ENCODE measurements at regions not wholly inside any gene's neighbourhood (a gene's known extent, or its start where the extent isn't known, plus 50 kb on each side); places are given as distances from the start of the nearest gene placed in this dataset.

DNA sequence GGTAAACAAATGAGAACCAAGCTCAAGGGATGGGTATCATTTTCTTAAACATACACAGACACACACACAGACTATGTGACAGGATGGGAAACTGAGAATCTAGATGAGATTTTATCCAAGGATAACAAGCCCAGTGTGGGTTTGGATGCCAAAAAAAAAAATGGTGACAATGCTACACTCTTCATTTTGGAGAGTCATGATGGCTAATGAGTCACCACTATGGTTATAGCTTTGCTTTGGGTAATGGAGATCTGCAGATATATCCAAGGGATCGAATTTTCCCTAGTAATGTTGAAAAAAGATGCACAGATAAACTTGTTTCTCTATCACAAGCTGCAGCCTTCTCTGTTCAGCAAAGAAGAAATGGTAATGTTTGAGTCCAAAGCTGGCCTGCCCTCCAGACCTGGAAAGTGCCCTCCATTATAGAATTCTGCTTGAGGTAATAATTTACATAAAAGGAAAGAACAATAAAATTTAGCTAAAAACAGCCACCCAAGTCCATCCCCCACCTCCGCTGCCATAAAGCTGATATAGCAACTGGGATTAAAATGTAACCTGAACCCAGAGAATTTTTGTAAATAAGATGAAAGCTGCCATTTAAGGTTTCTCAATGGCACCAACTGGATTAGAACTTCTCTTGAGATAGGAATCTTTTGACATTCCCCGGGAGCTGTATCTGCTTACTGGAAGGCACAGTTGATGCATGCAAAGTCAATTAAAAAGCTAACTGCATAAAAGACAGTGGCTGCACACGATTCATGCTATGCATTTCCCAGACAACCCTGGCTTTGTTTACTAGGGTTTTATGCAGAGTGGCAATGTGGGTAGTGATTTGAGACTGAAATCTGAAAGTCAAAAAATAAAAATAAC is 395.2 kb upstream of the LYPLAL1 start:
- H3K36me3 ChIP-seq (ENCODE audit: control insufficient read depth, insufficient read depth, low read length), result no peaks in the 10 kb centered on the region
- H3K9ac ChIP-seq (ENCODE audit: insufficient read depth, low read length), result no peak overlapping the region
- no peak overlapping the region for H3K4me2 ChIP-seq (ENCODE audit: extremely low read depth, insufficient read depth, low read length)
- no peak overlapping the region for H3K4me3 ChIP-seq (replicated peaks in 1 of 4; ENCODE audit: control extremely low read depth in 1 of 4, insufficient read depth in 1 of 4, low read depth in 3 of 4, low read length in 4 of 4)
- no peaks in the 10 kb centered on the region for H3K9me3 ChIP-seq (ENCODE audit: control insufficient read depth, insufficient read depth, low read depth, low read length)
- H2AFZ ChIP-seq (ENCODE audit: low read length), result no peak overlapping the region
- DNase-seq (ENCODE audit: low read depth in 2 of 2), result no peak
- H4K20me1 ChIP-seq (ENCODE audit: control insufficient read depth, extremely low read depth, insufficient read depth, low read length), result no peaks in the 10 kb centered on the region
- no peaks in the 10 kb centered on the region for H3K79me2 ChIP-seq (ENCODE audit: control insufficient read depth, insufficient read depth, low read length)
- H3K27ac ChIP-seq (ENCODE audit: insufficient read depth, low read length), result no peak overlapping the region
- H3K4me1 ChIP-seq (ENCODE audit: control insufficient read depth, extremely low read depth, insufficient read depth, low read length), result no peaks in the 10 kb centered on the region
- no peaks in the 10 kb centered on the region for H3K27me3 ChIP-seq (ENCODE audit: control insufficient read depth, insufficient read depth, low read length)
- TF ChIP-seq EZH2 (IDR thresholded peaks at IDR 0.05; ENCODE audit: low read length, missing control alignments), result no peak

DNA sequence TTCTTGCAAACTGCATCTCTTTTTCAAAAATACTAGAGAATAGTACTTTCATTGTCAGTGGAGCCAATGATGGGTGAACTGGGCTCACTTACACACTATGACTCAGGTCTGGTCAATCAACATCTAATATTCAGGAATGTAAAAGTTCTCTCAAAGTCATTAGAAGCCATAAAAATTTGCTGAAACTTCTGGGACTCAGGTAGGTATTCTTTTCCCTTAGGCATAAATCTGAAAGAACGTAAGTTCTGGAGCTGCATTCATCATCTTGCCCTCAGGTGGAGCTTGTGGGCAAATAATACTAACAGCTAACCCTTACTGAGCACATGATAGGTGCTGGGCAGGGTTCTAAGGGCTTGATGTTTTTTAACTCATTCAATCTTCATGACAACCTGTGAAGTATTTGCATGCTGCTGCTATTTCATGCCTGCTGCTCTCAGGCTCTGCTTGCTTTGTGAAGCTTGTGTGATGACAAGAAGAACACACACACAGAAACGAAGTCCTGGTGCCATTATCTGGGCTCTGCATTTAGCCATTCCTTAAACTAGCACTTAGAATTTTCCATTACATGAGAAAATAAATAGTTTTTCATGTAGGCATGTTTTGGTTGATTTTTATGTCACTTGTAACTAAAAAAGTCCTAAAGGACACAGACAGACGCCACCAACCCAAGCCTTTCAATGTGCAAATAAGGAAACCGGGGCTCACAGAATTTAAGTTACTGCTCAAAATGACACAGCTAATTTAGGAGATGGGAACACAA is 394.2 kb upstream of the LYPLAL1 start:
- H3K4me2 ChIP-seq (ENCODE audit: extremely low read depth, insufficient read depth, low read length), result no peak overlapping the region
- peak in 1 of 2 donors; percentile 68 for DNase-seq (ENCODE audit: low read depth in 2 of 2)
- no peaks in the 10 kb centered on the region for H3K9me3 ChIP-seq (ENCODE audit: control insufficient read depth, insufficient read depth, low read depth, low read length)
- H3K27ac ChIP-seq (ENCODE audit: insufficient read depth, low read length), result no peak overlapping the region
- no peaks in the 10 kb centered on the region for H3K36me3 ChIP-seq (ENCODE audit: control insufficient read depth, insufficient read depth, low read length)
- H3K4me3 ChIP-seq (replicated peaks in 1 of 4; ENCODE audit: control extremely low read depth in 1 of 4, insufficient read depth in 1 of 4, low read depth in 3 of 4, low read length in 4 of 4), result no peak overlapping the region
- H4K20me1 ChIP-seq (ENCODE audit: control insufficient read depth, extremely low read depth, insufficient read depth, low read length), result no peaks in the 10 kb centered on the region
- no peak overlapping the region for H3K9ac ChIP-seq (ENCODE audit: insufficient read depth, low read length)
- no peak for TF ChIP-seq EZH2 (IDR thresholded peaks at IDR 0.05; ENCODE audit: low read length, missing control alignments)
- TF ChIP-seq, protein P1, sequence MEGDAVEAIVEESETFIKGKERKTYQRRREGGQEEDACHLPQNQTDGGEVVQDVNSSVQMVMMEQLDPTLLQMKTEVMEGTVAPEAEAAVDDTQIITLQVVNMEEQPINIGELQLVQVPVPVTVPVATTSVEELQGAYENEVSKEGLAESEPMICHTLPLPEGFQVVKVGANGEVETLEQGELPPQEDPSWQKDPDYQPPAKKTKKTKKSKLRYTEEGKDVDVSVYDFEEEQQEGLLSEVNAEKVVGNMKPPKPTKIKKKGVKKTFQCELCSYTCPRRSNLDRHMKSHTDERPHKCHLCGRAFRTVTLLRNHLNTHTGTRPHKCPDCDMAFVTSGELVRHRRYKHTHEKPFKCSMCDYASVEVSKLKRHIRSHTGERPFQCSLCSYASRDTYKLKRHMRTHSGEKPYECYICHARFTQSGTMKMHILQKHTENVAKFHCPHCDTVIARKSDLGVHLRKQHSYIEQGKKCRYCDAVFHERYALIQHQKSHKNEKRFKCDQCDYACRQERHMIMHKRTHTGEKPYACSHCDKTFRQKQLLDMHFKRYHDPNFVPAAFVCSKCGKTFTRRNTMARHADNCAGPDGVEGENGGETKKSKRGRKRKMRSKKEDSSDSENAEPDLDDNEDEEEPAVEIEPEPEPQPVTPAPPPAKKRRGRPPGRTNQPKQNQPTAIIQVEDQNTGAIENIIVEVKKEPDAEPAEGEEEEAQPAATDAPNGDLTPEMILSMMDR (conservative IDR thresholded peaks at IDR 0.05 in 1 of 2, IDR thresholded peaks at IDR 0.05 in 1 of 2; ENCODE audit: low read depth in 1 of 2, low read length in 2 of 2), result no peak
- no peaks in the 10 kb centered on the region for H3K4me1 ChIP-seq (ENCODE audit: control insufficient read depth, extremely low read depth, insufficient read depth, low read length)
- no peaks in the 10 kb centered on the region for H3K79me2 ChIP-seq (ENCODE audit: control insufficient read depth, insufficient read depth, low read length)
- H3K27me3 ChIP-seq (ENCODE audit: control insufficient read depth, insufficient read depth, low read length), result no peaks in the 10 kb centered on the region
- H2AFZ ChIP-seq (ENCODE audit: low read length), result no peak overlapping the region

DNA sequence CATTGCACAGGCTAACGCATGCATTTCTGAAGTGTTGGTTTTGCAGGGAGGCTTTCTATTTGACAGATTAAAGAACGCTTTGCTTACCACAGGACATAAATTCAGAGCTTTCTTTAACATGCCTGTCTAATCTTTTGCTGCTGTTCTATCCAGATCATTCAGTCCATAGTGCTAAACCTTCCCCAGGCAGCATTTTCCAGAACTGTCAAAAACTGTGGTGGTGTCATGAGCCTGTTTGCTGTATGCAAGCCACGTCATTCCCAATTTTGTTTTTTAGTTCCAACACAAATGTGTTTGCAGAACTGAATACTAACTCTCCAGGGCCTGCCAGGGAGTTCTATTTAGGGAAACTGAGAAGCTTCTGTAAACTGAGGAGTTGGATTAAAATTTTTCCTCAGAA is 390.5 kb upstream of the LYPLAL1 start:
- TF ChIP-seq EZH2 (IDR thresholded peaks at IDR 0.05; ENCODE audit: low read length, missing control alignments), result no peak
- TF ChIP-seq, protein P1 (conservative IDR thresholded peaks at IDR 0.05 in 1 of 2, IDR thresholded peaks at IDR 0.05 in 1 of 2; ENCODE audit: low read depth in 1 of 2, low read length in 2 of 2), result no peak
- Histone ChIP-seq H3K27ac (ENCODE audit: insufficient read depth, low read length) (no peak overlapping the region), H3K9me3 (ENCODE audit: control insufficient read depth, insufficient read depth, low read depth, low read length) (no peaks in the 10 kb centered on the region), H3K79me2 (ENCODE audit: control insufficient read depth, insufficient read depth, low read length) (no peaks in the 10 kb centered on the region), H3K9ac (ENCODE audit: insufficient read depth, low read length) (no peak overlapping the region), H3K4me1 (ENCODE audit: control insufficient read depth, extremely low read depth, insufficient read depth, low read length) (no peaks in the 10 kb centered on the region), H2AFZ (ENCODE audit: low read length) (no peak overlapping the region), H3K27me3 (ENCODE audit: control insufficient read depth, insufficient read depth, low read length) (no peaks in the 10 kb centered on the region), H3K36me3 (ENCODE audit: control insufficient read depth, insufficient read depth, low read length) (no peaks in the 10 kb centered on the region), H3K4me3 (replicated peaks in 1 of 4; ENCODE audit: control extremely low read depth in 1 of 4, insufficient read depth in 1 of 4, low read depth in 3 of 4, low read length in 4 of 4) (no peak overlapping the region), H3K4me2 (ENCODE audit: extremely low read depth, insufficient read depth, low read length) (no peak overlapping the region), H4K20me1 (ENCODE audit: control insufficient read depth, extremely low read depth, insufficient read depth, low read length) (no peaks in the 10 kb centered on the region)
- DNase-seq (ENCODE audit: low read depth in 2 of 2), result no peak
